K562 (cell line): ENCODE measurements at regions not wholly inside any gene's neighbourhood (a gene's known extent, or its start where the extent isn't known, plus 50 kb on each side); places are given as distances from the start of the nearest gene placed in this dataset.

Experiments used
- ATAC-seq: fragments of 200-7000 bp; cut with Tn5 transposase; 3 replicates; pipeline ENCODE4 v1.9.1; 2020; ENCODE audit warnings: moderate library complexity
- BruUV-seq: library from RNA; stranded (reverse); fragments of 400-500 nt; replicated peaks from 2 replicates; lab custom pipeline; 2021; lab: Mats Ljungman, UMichigan
- CTCF ChIA-PET: fragments of 300-600 bp; formaldehyde crosslinking; extraction: SDS; loops from one replicate; lab custom pipeline; 2021; ENCODE audit warnings: low intra/inter-chr PET ratio; lab: Yijun Ruan, JAX
- POLR2A ChIA-PET: fragments of 300-600, 350-650 bp; sonication (Branson Sonifier 250); formaldehyde crosslinking; extraction: SDS; loops from one replicate; lab custom pipeline; 2021; ENCODE audit warnings: antibody characterized with exemption, inconsistent platforms; lab: Yijun Ruan, JAX
- DNase-seq, 4 experiments: peaks; one replicate each; pipeline versions ENCODE4 v3.0.0 to v3.0.0-alpha.2; 2011 to 2018; ENCODE audit warnings: low spot score in 3 of 4, mixed read lengths in 3 of 4; ENCODE audit errors: extremely low read depth in 1 of 4
- FAIRE-seq: peaks from 2 replicates; lab custom pipeline; 2011; peaks lifted over from hg19 to GRCh38; lab: Jason Lieb, UNC
- H2AFZ ChIP-seq: 2 replicates; pipeline ENCODE4 v1.6.0; 2011; ENCODE audit warnings: low read depth, low read length, control low read depth, inconsistent platforms
- H3K27ac ChIP-seq: fragments of 200-600 bp; 3 replicates; pipeline ENCODE4 v1.8.0; 2011; ENCODE audit warnings: low read depth, mild to moderate bottlenecking, control low read depth, inconsistent platforms, low read length, moderate library complexity, mixed read lengths; ENCODE audit errors: extremely low read depth
- H3K27me3 ChIP-seq, 2 experiments: fragments of 300-600 bp in 1 of 2; 2 replicates in 1 of 2; 3 replicates in 1 of 2; pipeline versions ENCODE4 v1.6.0 to v1.8.0; 2011; ENCODE audit warnings: inconsistent platforms in 2 of 2, low read length in 2 of 2, mild to moderate bottlenecking in 1 of 2, mixed read lengths in 1 of 2, moderate library complexity in 1 of 2; ENCODE audit not compliant: control insufficient read depth in 2 of 2, insufficient read depth in 2 of 2
- H3K36me3 ChIP-seq: fragments of 300-600 bp; 3 replicates; pipeline ENCODE4 v1.8.0; 2011; ENCODE audit warnings: mild to moderate bottlenecking, low read length, inconsistent platforms; ENCODE audit not compliant: control insufficient read depth, insufficient read depth
- H3K4me1 ChIP-seq, 2 experiments: fragments of 200-600 bp in 1 of 2; replicated peaks in 1 of 2; 2 replicates in 1 of 2; 3 replicates in 1 of 2; pipeline versions ENCODE4 v1.5.1 to v1.8.0; 2011; ENCODE audit warnings: inconsistent platforms in 2 of 2, low read length in 2 of 2, mild to moderate bottlenecking in 1 of 2, mixed read lengths in 1 of 2, moderate library complexity in 1 of 2; ENCODE audit not compliant: control insufficient read depth in 2 of 2, insufficient read depth in 2 of 2
- H3K4me2 ChIP-seq: 2 replicates; pipeline ENCODE4 v1.6.1; 2011; ENCODE audit warnings: low read length, control low read depth, inconsistent platforms, mixed read lengths; ENCODE audit not compliant: insufficient read depth
- H3K4me3 ChIP-seq: fragments of 200-600 bp; sonication (generic), shearing (Covaris generic); 2 replicates; pipeline ENCODE4 v1.5.1; 2016; ENCODE audit warnings: control low read depth, inconsistent platforms
- H3K79me2 ChIP-seq: fragments of 200-600 bp; 3 replicates; pipeline ENCODE4 v1.8.0; 2011; ENCODE audit warnings: low read length, inconsistent platforms; ENCODE audit not compliant: control insufficient read depth, insufficient read depth
- H3K9ac ChIP-seq, 2 experiments: 2 replicates each; pipeline versions ENCODE4 v1.6.0 to v1.6.1; 2011; ENCODE audit warnings: low read depth in 2 of 2, low read length in 2 of 2, control low read depth in 1 of 2, inconsistent platforms in 1 of 2, mild to moderate bottlenecking in 1 of 2, mixed read lengths in 1 of 2; ENCODE audit not compliant: insufficient read depth in 1 of 2
- H3K9me1 ChIP-seq: one replicate; pipeline ENCODE4 v1.6.0; 2011; ENCODE audit warnings: inconsistent platforms, mild to moderate bottlenecking, low read length, moderate library complexity; ENCODE audit not compliant: control insufficient read depth, insufficient read depth
- H3K9me3 ChIP-seq: replicated peaks from 2 replicates; pipeline ENCODE4 v1.5.1; 2011; ENCODE audit warnings: low read depth, low read length, inconsistent platforms; ENCODE audit not compliant: control insufficient read depth, insufficient read depth
- H4K20me1 ChIP-seq: replicated peaks from 2 replicates; pipeline ENCODE4 v1.6.1; 2011; ENCODE audit warnings: low read length, inconsistent platforms, mixed read lengths; ENCODE audit not compliant: control insufficient read depth, insufficient read depth
- ARNT ChIP-seq, 2 experiments: fragments of 450-650 bp; IDR thresholded peaks; 2 replicates each; pipeline ENCODE4 v1.6.1; 2016; ENCODE audit warnings: mild to moderate bottlenecking in 1 of 2
- BDP1 ChIP-seq: IDR thresholded peaks from 3 replicates; pipeline ENCODE4 v1.6.1; 2011; ENCODE audit not compliant: insufficient read length, insufficient read depth
- EP300 ChIP-seq: IDR thresholded peaks from 2 replicates; pipeline ENCODE4 v1.6.1; 2012; ENCODE audit warnings: low read length, improper control_type of control experiment
- ESRRA ChIP-seq: fragments of 450-650 bp; IDR thresholded peaks from 2 replicates; pipeline ENCODE4 v1.6.1; 2014; ENCODE audit warnings: low read depth, mild to moderate bottlenecking, moderate library complexity, borderline replicate concordance
- HNRNPUL1 ChIP-seq: fragments of 200-400 bp; formaldehyde crosslinking; IDR thresholded peaks from 2 replicates; pipeline ENCODE4 v1.6.1; 2017; ENCODE audit warnings: low read length
- MCM2 ChIP-seq: fragments of 450-650 bp; IDR thresholded peaks from 2 replicates; pipeline ENCODE4 v1.6.1; 2017; ENCODE audit warnings: low read depth, mild to moderate bottlenecking
- NCOA1 ChIP-seq: fragments of 450-650 bp; IDR thresholded peaks from 2 replicates; pipeline ENCODE4 v1.6.1; 2016; ENCODE audit warnings: low read depth
- TCF3 ChIP-seq: sonication (generic); formaldehyde crosslinking; IDR thresholded peaks from 2 replicates; pipeline ENCODE4 v1.4.0; 2020; ENCODE audit warnings: mild to moderate bottlenecking, missing genetic modification reagents
- TCFL5 ChIP-seq: fragments of 250-450 bp; sonication (Bioruptor Pico); conservative IDR thresholded peaks from 2 replicates; pipeline ENCODE4 v1.6.1; 2021; ENCODE audit warnings: mild to moderate bottlenecking, moderate library complexity, matching md5 sums
- ZFP30 ChIP-seq: fragments of 250-450 bp; sonication (Bioruptor Pico); IDR thresholded peaks from 2 replicates; pipeline ENCODE4 v1.8.0; 2022; ENCODE audit warnings: moderate library complexity, mild to moderate bottlenecking, inconsistent platforms, borderline replicate concordance
- ZNF324 ChIP-seq: fragments of 250-450 bp; sonication (Bioruptor Pico); IDR thresholded peaks from 2 replicates; pipeline ENCODE4 v1.4.0; 2020; ENCODE audit warnings: mild to moderate bottlenecking
- ZNF444 ChIP-seq: fragments of 250-450 bp; sonication (Bioruptor Pico); IDR thresholded peaks from 2 replicates; pipeline ENCODE4 v1.4.0; 2020; ENCODE audit warnings: mild to moderate bottlenecking, moderate library complexity
- WGBS: fragments of 100-300 bp; shearing (Covaris generic); methylation state at CpG from one replicate; pipeline ENCODE4 v1.1.6; 2016; ENCODE audit warnings: low coverage, mixed read lengths; ENCODE audit not compliant: insufficient coverage; ENCODE audit errors: missing lambda C conversion rate; 5-methylcytosine and 5-hydroxymethylcytosine counted together
- in situ Hi-C: fragments of 300-500 bp; cut with MboI; formaldehyde crosslinking; loops from 4 replicates; pipeline ENCODE4 v1.15.0; 2018; ENCODE audit warnings: inconsistent platforms, mixed read lengths
- intact Hi-C: fragments of 100-400 bp; cut with micrococcal nuclease; formaldehyde crosslinking; loops from 2 replicates; pipeline ENCODE4 v1.14.2; 2022
- TF ChIP-seq, protein P1 (sequence below), 2 experiments: fragments of 450-650 bp; IDR thresholded peaks; 2 replicates each; pipeline ENCODE4 v1.6.1; 2016
- TF ChIP-seq, protein P2 (sequence below): fragments of 250-450 bp; sonication (Bioruptor Pico); IDR thresholded peaks from 2 replicates; pipeline ENCODE4 v1.4.0; 2020; ENCODE audit warnings: mild to moderate bottlenecking
- TF ChIP-seq, protein P3 (sequence below): sonication (generic); formaldehyde crosslinking; IDR thresholded peaks from 2 replicates; pipeline ENCODE4 v1.4.0; 2020; ENCODE audit warnings: mild to moderate bottlenecking, missing genetic modification reagents

DNA sequence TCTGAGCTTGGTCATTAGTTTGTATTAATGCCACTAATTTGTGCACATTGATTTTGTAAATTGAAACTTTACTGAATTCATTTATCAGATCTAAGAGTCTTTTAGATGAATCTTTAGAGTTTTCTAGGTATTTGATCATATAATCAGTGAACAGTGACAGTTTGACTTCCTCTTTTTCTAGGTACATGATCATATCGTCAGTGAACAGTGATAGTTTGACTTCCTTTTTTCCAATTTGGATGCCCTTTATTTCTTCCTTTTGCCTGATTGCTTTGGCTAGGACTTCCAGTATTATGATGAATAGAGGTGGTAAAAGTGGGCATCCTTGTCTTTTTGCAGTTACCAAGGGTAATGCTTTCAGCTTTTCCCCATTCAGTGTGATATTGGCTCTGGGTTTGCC, 421.4 kb upstream of the CPXCR1 start:
- Histone ChIP-seq H3K9me3 (no peaks in the 10 kb centered on the region), H3K9ac (no peak overlapping the region), H3K79me2 (no peaks in the 10 kb centered on the region), H3K27me3 (no peaks in the 10 kb centered on the region), H3K36me3 (no peaks in the 10 kb centered on the region), H4K20me1 (no peaks in the 10 kb centered on the region), H3K4me3 (no peak overlapping the region), H3K9me1 (no peaks in the 10 kb centered on the region), H3K27ac (no peak overlapping the region), H3K4me2 (no peak overlapping the region), H3K4me1 (no peaks in the 10 kb centered on the region), H2AFZ (no peak overlapping the region)
- ATAC-seq = no peak
- POLR2A ChIA-PET = no interaction called here
- intact Hi-C loops = no loop called here
- 0% methylated on average over 1 of the region's 1 CpG for WGBS
- in situ Hi-C loops = no loop called here
- TF ChIP-seq ESRRA (no peak), HNRNPUL1 (no peak), MCM2 (no peak), ARNT (IDR thresholded peaks at IDR 0.05) (no peak), TCFL5 (CRISPR knock-in tag) (no peak), ZFP30 (no peak), BDP1 (no peak), ZNF324 (CRISPR knock-in tag) (no peak), TCF3 (CRISPR knock-in tag) (no peak), ZNF444 (CRISPR knock-in tag) (no peak), NCOA1 (no peak), EP300 (no peak)
- TF ChIP-seq, protein P1, sequence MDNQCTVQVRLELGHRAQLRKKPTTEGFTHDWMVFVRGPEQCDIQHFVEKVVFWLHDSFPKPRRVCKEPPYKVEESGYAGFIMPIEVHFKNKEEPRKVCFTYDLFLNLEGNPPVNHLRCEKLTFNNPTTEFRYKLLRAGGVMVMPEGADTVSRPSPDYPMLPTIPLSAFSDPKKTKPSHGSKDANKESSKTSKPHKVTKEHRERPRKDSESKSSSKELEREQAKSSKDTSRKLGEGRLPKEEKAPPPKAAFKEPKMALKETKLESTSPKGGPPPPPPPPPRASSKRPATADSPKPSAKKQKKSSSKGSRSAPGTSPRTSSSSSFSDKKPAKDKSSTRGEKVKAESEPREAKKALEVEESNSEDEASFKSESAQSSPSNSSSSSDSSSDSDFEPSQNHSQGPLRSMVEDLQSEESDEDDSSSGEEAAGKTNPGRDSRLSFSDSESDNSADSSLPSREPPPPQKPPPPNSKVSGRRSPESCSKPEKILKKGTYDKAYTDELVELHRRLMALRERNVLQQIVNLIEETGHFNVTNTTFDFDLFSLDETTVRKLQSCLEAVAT (IDR thresholded peaks at IDR 0.05) = no peak
- TF ChIP-seq, protein P2, sequence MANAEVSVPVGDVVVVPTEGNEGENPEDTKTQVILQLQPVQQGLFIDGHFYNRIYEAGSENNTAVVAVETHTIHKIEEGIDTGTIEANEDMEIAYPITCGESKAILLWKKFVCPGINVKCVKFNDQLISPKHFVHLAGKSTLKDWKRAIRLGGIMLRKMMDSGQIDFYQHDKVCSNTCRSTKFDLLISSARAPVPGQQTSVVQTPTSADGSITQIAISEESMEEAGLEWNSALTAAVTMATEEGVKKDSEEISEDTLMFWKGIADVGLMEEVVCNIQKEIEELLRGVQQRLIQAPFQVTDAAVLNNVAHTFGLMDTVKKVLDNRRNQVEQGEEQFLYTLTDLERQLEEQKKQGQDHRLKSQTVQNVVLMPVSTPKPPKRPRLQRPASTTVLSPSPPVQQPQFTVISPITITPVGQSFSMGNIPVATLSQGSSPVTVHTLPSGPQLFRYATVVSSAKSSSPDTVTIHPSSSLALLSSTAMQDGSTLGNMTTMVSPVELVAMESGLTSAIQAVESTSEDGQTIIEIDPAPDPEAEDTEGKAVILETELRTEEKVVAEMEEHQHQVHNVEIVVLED (CRISPR knock-in tag) = no peak
- TF ChIP-seq, protein P3, sequence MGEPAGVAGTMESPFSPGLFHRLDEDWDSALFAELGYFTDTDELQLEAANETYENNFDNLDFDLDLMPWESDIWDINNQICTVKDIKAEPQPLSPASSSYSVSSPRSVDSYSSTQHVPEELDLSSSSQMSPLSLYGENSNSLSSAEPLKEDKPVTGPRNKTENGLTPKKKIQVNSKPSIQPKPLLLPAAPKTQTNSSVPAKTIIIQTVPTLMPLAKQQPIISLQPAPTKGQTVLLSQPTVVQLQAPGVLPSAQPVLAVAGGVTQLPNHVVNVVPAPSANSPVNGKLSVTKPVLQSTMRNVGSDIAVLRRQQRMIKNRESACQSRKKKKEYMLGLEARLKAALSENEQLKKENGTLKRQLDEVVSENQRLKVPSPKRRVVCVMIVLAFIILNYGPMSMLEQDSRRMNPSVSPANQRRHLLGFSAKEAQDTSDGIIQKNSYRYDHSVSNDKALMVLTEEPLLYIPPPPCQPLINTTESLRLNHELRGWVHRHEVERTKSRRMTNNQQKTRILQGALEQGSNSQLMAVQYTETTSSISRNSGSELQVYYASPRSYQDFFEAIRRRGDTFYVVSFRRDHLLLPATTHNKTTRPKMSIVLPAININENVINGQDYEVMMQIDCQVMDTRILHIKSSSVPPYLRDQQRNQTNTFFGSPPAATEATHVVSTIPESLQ (CRISPR knock-in tag) = no peak
- DNase-seq = no peak
- BruUV-seq = no TSS peak
- FAIRE-seq = no peak
- CTCF ChIA-PET = no interaction called here
